Right lobe of liver (tissue), 4 donors: ENCODE measurements at regions not wholly inside any gene's neighbourhood (a gene's known extent, or its start where the extent isn't known, plus 50 kb on each side); places are given as distances from the start of the nearest gene placed in this dataset.

ENCODE experiments used
- POLR2A ChIP-seq: fragments of 450-650 bp; IDR thresholded peaks from one replicate; pipeline ENCODE4 v1.6.1; 2017; ENCODE audit warnings: antibody characterized with exemption, mild to moderate bottlenecking
- TF ChIP-seq, protein P1 (sequence below), 4 donors: fragments of 200-600 bp in 3 of 4; fragments of 450-650 bp in 1 of 4; IDR thresholded peaks; one replicate each; pipeline versions ENCODE4 v1.5.1 to v1.8.0; 2016 to 2022; ENCODE audit warnings: antibody characterized with exemption in 4 of 4, mild to moderate bottlenecking in 2 of 4
- donor health status: DM: no; HTN: no; CAD: no.
- donor health status: DM: no; HTN: no; CAD: no.
- donor health status: DM: no; HTN: yes; CAD: no.

GRCh38 chr6:19749722-19750121 lies 87.4 kb upstream of the ID4 start:
- TF ChIP-seq, protein P1, sequence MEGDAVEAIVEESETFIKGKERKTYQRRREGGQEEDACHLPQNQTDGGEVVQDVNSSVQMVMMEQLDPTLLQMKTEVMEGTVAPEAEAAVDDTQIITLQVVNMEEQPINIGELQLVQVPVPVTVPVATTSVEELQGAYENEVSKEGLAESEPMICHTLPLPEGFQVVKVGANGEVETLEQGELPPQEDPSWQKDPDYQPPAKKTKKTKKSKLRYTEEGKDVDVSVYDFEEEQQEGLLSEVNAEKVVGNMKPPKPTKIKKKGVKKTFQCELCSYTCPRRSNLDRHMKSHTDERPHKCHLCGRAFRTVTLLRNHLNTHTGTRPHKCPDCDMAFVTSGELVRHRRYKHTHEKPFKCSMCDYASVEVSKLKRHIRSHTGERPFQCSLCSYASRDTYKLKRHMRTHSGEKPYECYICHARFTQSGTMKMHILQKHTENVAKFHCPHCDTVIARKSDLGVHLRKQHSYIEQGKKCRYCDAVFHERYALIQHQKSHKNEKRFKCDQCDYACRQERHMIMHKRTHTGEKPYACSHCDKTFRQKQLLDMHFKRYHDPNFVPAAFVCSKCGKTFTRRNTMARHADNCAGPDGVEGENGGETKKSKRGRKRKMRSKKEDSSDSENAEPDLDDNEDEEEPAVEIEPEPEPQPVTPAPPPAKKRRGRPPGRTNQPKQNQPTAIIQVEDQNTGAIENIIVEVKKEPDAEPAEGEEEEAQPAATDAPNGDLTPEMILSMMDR (IDR thresholded peaks at IDR 0.05), result no peak
- TF ChIP-seq POLR2A, result no peak
